WERI-Rb-1 (cell line): ENCODE measurements at regions not wholly inside any gene's neighbourhood (a gene's known extent, or its start where the extent isn't known, plus 50 kb on each side); places are given as distances from the start of the nearest gene placed in this dataset.
A peak's percentile ranks its signal among the peaks of the same experiment; 100 is the strongest.

Experiments
- DNase-seq: peaks from one replicate; pipeline ENCODE4 v3.0.0-alpha.2; 2020
- H3K27ac ChIP-seq: fragments of 250-450 bp; sonication (Bioruptor Pico); 2 replicates; pipeline ENCODE4 v1.5.1; 2020; ENCODE audit warnings: mild to moderate bottlenecking, moderate library complexity
- H3K27me3 ChIP-seq: fragments of 250-450 bp; sonication (Bioruptor Pico); 2 replicates; pipeline ENCODE4 v1.5.1; 2021; ENCODE audit warnings: mild to moderate bottlenecking, low read depth, moderate library complexity; ENCODE audit not compliant: insufficient read depth, severe bottlenecking
- H3K36me3 ChIP-seq: fragments of 250-450 bp; sonication (Bioruptor Pico); 2 replicates; pipeline ENCODE4 v1.5.1; 2020; ENCODE audit warnings: mild to moderate bottlenecking, moderate library complexity
- H3K4me3 ChIP-seq: 2 replicates; pipeline ENCODE4 v1.5.1; 2011; ENCODE audit warnings: low read depth, mild to moderate bottlenecking, control low read depth, low read length
- H3K9me3 ChIP-seq: fragments of 250-450 bp; sonication (Bioruptor Pico); 2 replicates; pipeline ENCODE4 v1.5.1; 2021; ENCODE audit warnings: mild to moderate bottlenecking, moderate library complexity; ENCODE audit not compliant: severe bottlenecking
- TF ChIP-seq, protein P1 (sequence below): IDR thresholded peaks from 2 replicates; pipeline ENCODE4 v1.5.1; 2011; ENCODE audit warnings: low read depth, mild to moderate bottlenecking, control low read depth, inconsistent platforms, low read length

DNA sequence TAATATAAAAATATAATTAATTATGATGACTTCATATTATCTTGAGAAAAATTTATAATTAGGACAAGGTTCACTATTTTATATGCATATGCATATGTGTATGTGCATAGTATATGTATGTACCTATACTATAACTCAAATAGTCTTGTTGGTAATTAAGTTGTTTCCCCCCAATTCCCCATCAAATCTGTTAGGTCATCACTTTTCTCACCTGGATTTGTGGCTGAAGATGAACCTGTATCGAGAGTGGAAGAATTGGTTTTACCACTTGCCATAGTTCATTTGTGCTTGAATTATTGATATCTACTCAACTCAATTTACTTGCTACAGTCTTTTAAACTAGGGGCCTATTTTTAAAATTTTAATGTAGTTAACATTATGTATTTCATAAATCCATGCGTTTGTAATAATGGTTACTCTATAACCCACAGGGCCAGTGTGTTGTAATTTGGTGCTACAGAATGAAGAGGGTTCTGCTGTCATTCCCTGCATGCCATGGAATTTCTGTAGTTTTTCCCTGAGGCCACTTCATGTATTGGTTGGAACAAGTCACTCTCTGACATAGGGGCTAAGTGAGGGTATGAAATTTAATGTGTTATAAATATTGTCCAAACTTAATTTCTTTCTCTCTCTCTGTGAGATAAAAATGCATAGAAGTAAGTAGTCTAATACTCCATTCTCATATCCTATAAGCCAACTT lies 74.9 kb downstream of the TAF11L14 start:
- TF ChIP-seq, protein P1, sequence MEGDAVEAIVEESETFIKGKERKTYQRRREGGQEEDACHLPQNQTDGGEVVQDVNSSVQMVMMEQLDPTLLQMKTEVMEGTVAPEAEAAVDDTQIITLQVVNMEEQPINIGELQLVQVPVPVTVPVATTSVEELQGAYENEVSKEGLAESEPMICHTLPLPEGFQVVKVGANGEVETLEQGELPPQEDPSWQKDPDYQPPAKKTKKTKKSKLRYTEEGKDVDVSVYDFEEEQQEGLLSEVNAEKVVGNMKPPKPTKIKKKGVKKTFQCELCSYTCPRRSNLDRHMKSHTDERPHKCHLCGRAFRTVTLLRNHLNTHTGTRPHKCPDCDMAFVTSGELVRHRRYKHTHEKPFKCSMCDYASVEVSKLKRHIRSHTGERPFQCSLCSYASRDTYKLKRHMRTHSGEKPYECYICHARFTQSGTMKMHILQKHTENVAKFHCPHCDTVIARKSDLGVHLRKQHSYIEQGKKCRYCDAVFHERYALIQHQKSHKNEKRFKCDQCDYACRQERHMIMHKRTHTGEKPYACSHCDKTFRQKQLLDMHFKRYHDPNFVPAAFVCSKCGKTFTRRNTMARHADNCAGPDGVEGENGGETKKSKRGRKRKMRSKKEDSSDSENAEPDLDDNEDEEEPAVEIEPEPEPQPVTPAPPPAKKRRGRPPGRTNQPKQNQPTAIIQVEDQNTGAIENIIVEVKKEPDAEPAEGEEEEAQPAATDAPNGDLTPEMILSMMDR: no peak
- H3K36me3 ChIP-seq: no peaks in the 10 kb centered on the region
- H3K27me3 ChIP-seq: no peaks in the 10 kb centered on the region
- H3K4me3 ChIP-seq: no peak overlapping the region
- no peaks in the 10 kb centered on the region for H3K9me3 ChIP-seq
- no peak for DNase-seq
- H3K27ac ChIP-seq: no peak overlapping the region

DNA sequence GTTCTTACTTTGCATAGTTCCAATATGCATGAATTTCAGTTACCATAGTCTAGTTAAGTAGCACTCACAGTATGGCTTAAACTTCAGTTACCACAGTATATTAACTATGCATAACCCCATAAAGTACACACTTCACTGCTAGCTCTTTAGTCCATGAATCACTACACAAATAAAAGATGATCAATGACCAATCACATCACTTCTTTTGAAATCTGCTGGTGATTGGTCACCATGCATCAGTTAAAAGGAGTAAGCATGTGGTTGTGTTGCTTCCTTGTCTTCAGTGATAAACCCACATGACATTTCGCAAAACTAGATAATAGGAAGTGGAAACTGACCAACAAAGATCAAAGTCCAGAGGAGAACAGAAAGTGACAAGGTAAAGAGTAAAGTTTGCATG lies 79.0 kb downstream of the TAF11L14 start:
- Histone ChIP-seq H3K9me3 (no peaks in the 10 kb centered on the region), H3K36me3 (no peaks in the 10 kb centered on the region), H3K4me3 (no peak overlapping the region), H3K27ac (no peak overlapping the region), H3K27me3 (no peaks in the 10 kb centered on the region)
- TF ChIP-seq, protein P1: no peak
- DNase-seq: no peak

DNA sequence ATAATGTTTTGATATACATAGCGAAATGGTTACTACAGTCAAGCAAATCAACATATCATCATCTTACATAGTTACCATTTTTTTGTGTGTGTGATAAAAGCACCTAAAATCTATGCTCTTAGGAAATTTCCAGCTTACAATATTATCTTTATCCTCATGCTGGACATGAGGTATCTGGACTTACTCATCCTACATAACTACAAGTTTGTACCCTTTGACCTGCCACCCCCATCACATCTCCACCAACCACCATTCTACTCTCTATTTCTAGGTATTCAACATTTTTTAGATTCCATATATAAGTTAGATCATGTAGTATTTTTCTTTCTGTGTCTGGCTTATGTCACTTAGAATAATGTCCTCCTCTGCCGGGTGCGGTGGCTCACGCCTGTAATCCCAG lies 79.9 kb downstream of the TAF11L14 start:
- TF ChIP-seq, protein P1: no peak
- Histone ChIP-seq H3K9me3 (no peaks in the 10 kb centered on the region), H3K4me3 (no peak overlapping the region), H3K27ac (no peak overlapping the region), H3K27me3 (no peaks in the 10 kb centered on the region), H3K36me3 (no peaks in the 10 kb centered on the region)
- no peak for DNase-seq

DNA sequence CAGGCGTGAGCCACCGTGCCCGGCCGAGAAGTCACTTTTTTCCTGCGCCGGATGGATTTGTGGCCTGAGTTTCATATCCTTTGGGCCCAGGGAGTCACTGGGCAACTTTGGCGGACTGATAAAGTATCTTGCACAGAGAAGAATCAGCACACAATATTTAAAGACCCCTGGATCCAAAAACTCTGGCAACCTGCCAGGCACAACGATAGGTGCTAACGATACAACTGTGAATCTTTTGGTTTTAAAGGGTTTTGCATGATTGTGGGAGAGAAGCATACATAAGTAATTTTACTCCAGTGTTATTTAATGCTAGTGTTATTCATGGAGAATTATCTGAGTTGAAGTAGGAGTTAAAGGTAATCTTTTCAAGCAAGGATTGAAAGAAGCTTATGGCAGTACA lies 85.3 kb downstream of the TAF11L14 start:
- Histone ChIP-seq H3K27ac (no peak overlapping the region), H3K4me3 (no peak overlapping the region), H3K9me3 (no peaks in the 10 kb centered on the region), H3K36me3 (no peaks in the 10 kb centered on the region), H3K27me3 (no peaks in the 10 kb centered on the region)
- TF ChIP-seq, protein P1: no peak
- no peak for DNase-seq

DNA sequence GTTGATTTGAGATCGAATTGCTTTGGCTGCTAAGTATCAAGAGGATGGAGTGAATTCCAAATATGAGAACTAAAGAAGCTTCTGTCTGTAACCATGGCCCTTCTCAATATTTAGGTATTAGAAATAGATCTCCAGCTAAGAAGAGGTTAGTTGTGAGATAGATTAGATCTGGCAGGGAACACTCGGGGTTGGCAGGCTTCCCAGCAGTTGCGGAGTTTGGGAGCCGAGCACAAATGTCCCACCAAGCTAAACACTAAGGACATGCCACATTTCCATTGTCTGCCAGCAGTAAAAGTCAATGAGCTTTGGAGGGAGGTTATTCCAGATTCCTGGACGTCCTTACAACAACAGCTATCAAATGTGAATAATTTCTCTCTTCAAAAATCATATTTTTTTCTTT lies 85.8 kb downstream of the TAF11L14 start:
- H3K27ac ChIP-seq: no peak overlapping the region
- H3K9me3 ChIP-seq: no peaks in the 10 kb centered on the region
- no peak overlapping the region for H3K4me3 ChIP-seq
- no peaks in the 10 kb centered on the region for H3K27me3 ChIP-seq
- no peak for DNase-seq
- TF ChIP-seq, protein P1: no peak
- no peaks in the 10 kb centered on the region for H3K36me3 ChIP-seq

DNA sequence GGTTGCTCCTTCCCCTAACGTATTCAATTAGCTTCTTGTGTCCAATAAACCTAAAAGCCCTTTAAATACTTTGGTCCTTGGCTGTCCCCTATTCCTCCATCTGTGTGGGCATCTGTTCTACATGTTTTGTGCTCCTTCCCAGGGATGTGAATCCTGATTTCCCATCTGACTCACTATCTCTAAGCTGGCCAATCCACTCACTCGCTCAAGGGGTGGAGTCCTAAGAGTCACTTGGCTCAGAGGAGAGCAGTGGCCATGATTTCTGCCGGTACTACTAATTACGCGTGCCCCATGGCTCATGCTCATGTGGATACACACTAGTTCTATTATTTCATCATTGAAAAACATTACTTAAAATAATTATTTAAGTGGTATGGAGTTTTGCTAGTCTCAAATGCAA lies 89.6 kb downstream of the TAF11L14 start:
- TF ChIP-seq, protein P1: no peak

More for the DNA sequence above, 89.6 kb downstream of the TAF11L14 start:
- no peaks in the 10 kb centered on the region for H3K9me3 ChIP-seq
- H3K27me3 ChIP-seq: no peaks in the 10 kb centered on the region
- DNase-seq: peak; percentile 80
- H3K27ac ChIP-seq: no peak overlapping the region
- no peak overlapping the region for H3K4me3 ChIP-seq
- no peaks in the 10 kb centered on the region for H3K36me3 ChIP-seq
